ENCODE measurements at regions not wholly inside any gene's neighbourhood (a gene's known extent, or its start where the extent isn't known, plus 50 kb on each side); places are given as distances from the start of the nearest gene placed in this dataset.

- no peak overlapping the region for H3K4me3 ChIP-seq (ENCODE audit: low read depth in 1 of 2, low read length in 2 of 2)
- H3K9me3 ChIP-seq (ENCODE audit: control insufficient read depth in 1 of 2, low read length in 2 of 2), result no peaks in the 10 kb centered on the region
- no peaks in the 10 kb centered on the region for H3K4me1 ChIP-seq (ENCODE audit: control insufficient read depth in 1 of 2, insufficient read depth in 2 of 2, low read length in 2 of 2)
- no peak overlapping the region for H3K9ac ChIP-seq (ENCODE audit: low read depth in 1 of 2, low read length in 2 of 2)
- H3K27ac ChIP-seq (ENCODE audit: low read depth, low read length), result no peak overlapping the region
- H3K27me3 ChIP-seq (ENCODE audit: control insufficient read depth in 1 of 2, insufficient read depth in 2 of 2, low read length in 2 of 2), result no peaks in the 10 kb centered on the region
- no peaks in the 10 kb centered on the region for H3K36me3 ChIP-seq (ENCODE audit: control insufficient read depth in 1 of 2, insufficient read depth in 2 of 2, low read length in 2 of 2)
These were observed 284.3 kb upstream of the RASGEF1B start for GRCh38 chr4:81756042-81756441.

- Histone ChIP-seq H3K27ac (ENCODE audit: low read depth, low read length) (no peak overlapping the region), H3K9ac (ENCODE audit: low read depth in 1 of 2, low read length in 2 of 2) (no peak overlapping the region), H3K4me1 (ENCODE audit: control insufficient read depth in 1 of 2, insufficient read depth in 2 of 2, low read length in 2 of 2) (no peaks in the 10 kb centered on the region), H3K9me3 (ENCODE audit: control insufficient read depth in 1 of 2, low read length in 2 of 2) (no peaks in the 10 kb centered on the region), H3K36me3 (ENCODE audit: control insufficient read depth in 1 of 2, insufficient read depth in 2 of 2, low read length in 2 of 2) (no peaks in the 10 kb centered on the region), H3K27me3 (ENCODE audit: control insufficient read depth in 1 of 2, insufficient read depth in 2 of 2, low read length in 2 of 2) (no peaks in the 10 kb centered on the region), H3K4me3 (ENCODE audit: low read depth in 1 of 2, low read length in 2 of 2) (no peak overlapping the region)
These were observed 282.5 kb upstream of the RASGEF1B start for GRCh38 chr4:81754169-81754568.

- no peak overlapping the region for H3K4me3 ChIP-seq (ENCODE audit: low read depth in 1 of 2, low read length in 2 of 2)
- no peaks in the 10 kb centered on the region for H3K27me3 ChIP-seq (ENCODE audit: control insufficient read depth in 1 of 2, insufficient read depth in 2 of 2, low read length in 2 of 2)
- H3K36me3 ChIP-seq (ENCODE audit: control insufficient read depth in 1 of 2, insufficient read depth in 2 of 2, low read length in 2 of 2), result no peaks in the 10 kb centered on the region
- no peak overlapping the region for H3K9ac ChIP-seq (ENCODE audit: low read depth in 1 of 2, low read length in 2 of 2)
- peaks cover 0 to 6% of the 10 kb centered on the region in 2 donors for H3K4me1 ChIP-seq (ENCODE audit: control insufficient read depth in 1 of 2, insufficient read depth in 2 of 2, low read length in 2 of 2)
- no peak overlapping the region for H3K27ac ChIP-seq (ENCODE audit: low read depth, low read length)
- no peaks in the 10 kb centered on the region for H3K9me3 ChIP-seq (ENCODE audit: control insufficient read depth in 1 of 2, low read length in 2 of 2)
These were observed 280.0 kb upstream of the RASGEF1B start for GRCh38 chr4:81751531-81752289.

GRCh38 chr4:81747242-81747930 lies 275.7 kb upstream of the RASGEF1B start:
- H3K27me3 ChIP-seq (ENCODE audit: control insufficient read depth in 1 of 2, insufficient read depth in 2 of 2, low read length in 2 of 2), result no peaks in the 10 kb centered on the region
- H3K36me3 ChIP-seq (ENCODE audit: control insufficient read depth in 1 of 2, insufficient read depth in 2 of 2, low read length in 2 of 2), result no peaks in the 10 kb centered on the region
- H3K4me1 ChIP-seq (ENCODE audit: control insufficient read depth in 1 of 2, insufficient read depth in 2 of 2, low read length in 2 of 2), result peaks cover 0 to 6% of the 10 kb centered on the region in 2 donors
- no peak overlapping the region for H3K4me3 ChIP-seq (ENCODE audit: low read depth in 1 of 2, low read length in 2 of 2)
- no peak overlapping the region for H3K9ac ChIP-seq (ENCODE audit: low read depth in 1 of 2, low read length in 2 of 2)
- no peak overlapping the region for H3K27ac ChIP-seq (ENCODE audit: low read depth, low read length)
- no peaks in the 10 kb centered on the region for H3K9me3 ChIP-seq (ENCODE audit: control insufficient read depth in 1 of 2, low read length in 2 of 2)

GRCh38 chr4:81746773-81747172 lies 275.1 kb upstream of the RASGEF1B start:
- no peaks in the 10 kb centered on the region for H3K36me3 ChIP-seq (ENCODE audit: control insufficient read depth in 1 of 2, insufficient read depth in 2 of 2, low read length in 2 of 2)
- no peaks in the 10 kb centered on the region for H3K9me3 ChIP-seq (ENCODE audit: control insufficient read depth in 1 of 2, low read length in 2 of 2)
- H3K4me3 ChIP-seq (ENCODE audit: low read depth in 1 of 2, low read length in 2 of 2), result no peak overlapping the region
- H3K9ac ChIP-seq (ENCODE audit: low read depth in 1 of 2, low read length in 2 of 2), result no peak overlapping the region
- peaks cover 0 to 6% of the 10 kb centered on the region in 2 donors for H3K4me1 ChIP-seq (ENCODE audit: control insufficient read depth in 1 of 2, insufficient read depth in 2 of 2, low read length in 2 of 2)
- no peak overlapping the region for H3K27ac ChIP-seq (ENCODE audit: low read depth, low read length)
- no peaks in the 10 kb centered on the region for H3K27me3 ChIP-seq (ENCODE audit: control insufficient read depth in 1 of 2, insufficient read depth in 2 of 2, low read length in 2 of 2)

- Histone ChIP-seq H3K4me3 (ENCODE audit: low read depth in 1 of 2, low read length in 2 of 2) (no peak overlapping the region), H3K27ac (ENCODE audit: low read depth, low read length) (no peak overlapping the region), H3K36me3 (ENCODE audit: control insufficient read depth in 1 of 2, insufficient read depth in 2 of 2, low read length in 2 of 2) (no peaks in the 10 kb centered on the region), H3K4me1 (ENCODE audit: control insufficient read depth in 1 of 2, insufficient read depth in 2 of 2, low read length in 2 of 2) (peaks cover 0 to 6% of the 10 kb centered on the region in 2 donors), H3K9ac (ENCODE audit: low read depth in 1 of 2, low read length in 2 of 2) (no peak overlapping the region), H3K9me3 (ENCODE audit: control insufficient read depth in 1 of 2, low read length in 2 of 2) (no peaks in the 10 kb centered on the region), H3K27me3 (ENCODE audit: control insufficient read depth in 1 of 2, insufficient read depth in 2 of 2, low read length in 2 of 2) (no peaks in the 10 kb centered on the region)
These were observed 274.4 kb upstream of the RASGEF1B start for GRCh38 chr4:81746071-81746470.

GRCh38 chr4:81745050-81745449 lies 273.3 kb upstream of the RASGEF1B start:
- H3K27ac ChIP-seq (ENCODE audit: low read depth, low read length), result no peak overlapping the region
- H3K4me1 ChIP-seq (ENCODE audit: control insufficient read depth in 1 of 2, insufficient read depth in 2 of 2, low read length in 2 of 2), result peaks cover 0 to 6% of the 10 kb centered on the region in 2 donors
- H3K9ac ChIP-seq (ENCODE audit: low read depth in 1 of 2, low read length in 2 of 2), result no peak overlapping the region
- H3K36me3 ChIP-seq (ENCODE audit: control insufficient read depth in 1 of 2, insufficient read depth in 2 of 2, low read length in 2 of 2), result no peaks in the 10 kb centered on the region
- H3K27me3 ChIP-seq (ENCODE audit: control insufficient read depth in 1 of 2, insufficient read depth in 2 of 2, low read length in 2 of 2), result no peaks in the 10 kb centered on the region
- no peak overlapping the region for H3K4me3 ChIP-seq (ENCODE audit: low read depth in 1 of 2, low read length in 2 of 2)
- no peaks in the 10 kb centered on the region for H3K9me3 ChIP-seq (ENCODE audit: control insufficient read depth in 1 of 2, low read length in 2 of 2)

- Histone ChIP-seq H3K27ac (ENCODE audit: low read depth, low read length) (no peak overlapping the region), H3K4me3 (ENCODE audit: low read depth in 1 of 2, low read length in 2 of 2) (no peak overlapping the region), H3K36me3 (ENCODE audit: control insufficient read depth in 1 of 2, insufficient read depth in 2 of 2, low read length in 2 of 2) (no peaks in the 10 kb centered on the region), H3K9ac (ENCODE audit: low read depth in 1 of 2, low read length in 2 of 2) (no peak overlapping the region), H3K4me1 (ENCODE audit: control insufficient read depth in 1 of 2, insufficient read depth in 2 of 2, low read length in 2 of 2) (peaks cover 0 to 11% of the 10 kb centered on the region in 2 donors), H3K9me3 (ENCODE audit: control insufficient read depth in 1 of 2, low read length in 2 of 2) (no peaks in the 10 kb centered on the region), H3K27me3 (ENCODE audit: control insufficient read depth in 1 of 2, insufficient read depth in 2 of 2, low read length in 2 of 2) (no peaks in the 10 kb centered on the region)
These were observed 272.2 kb upstream of the RASGEF1B start for GRCh38 chr4:81743731-81744435.

GRCh38 chr4:81740487-81740886 lies 268.8 kb upstream of the RASGEF1B start:
- Histone ChIP-seq H3K27me3 (ENCODE audit: control insufficient read depth in 1 of 2, insufficient read depth in 2 of 2, low read length in 2 of 2) (no peaks in the 10 kb centered on the region), H3K4me3 (ENCODE audit: low read depth in 1 of 2, low read length in 2 of 2) (no peak overlapping the region), H3K4me1 (ENCODE audit: control insufficient read depth in 1 of 2, insufficient read depth in 2 of 2, low read length in 2 of 2) (peaks cover 0 to 12% of the 10 kb centered on the region in 2 donors), H3K36me3 (ENCODE audit: control insufficient read depth in 1 of 2, insufficient read depth in 2 of 2, low read length in 2 of 2) (no peaks in the 10 kb centered on the region), H3K9me3 (ENCODE audit: control insufficient read depth in 1 of 2, low read length in 2 of 2) (no peaks in the 10 kb centered on the region), H3K9ac (ENCODE audit: low read depth in 1 of 2, low read length in 2 of 2) (no peak overlapping the region), H3K27ac (ENCODE audit: low read depth, low read length) (no peak overlapping the region)

GRCh38 chr4:81738891-81739290 lies 267.2 kb upstream of the RASGEF1B start:
- no peak overlapping the region for H3K4me3 ChIP-seq (ENCODE audit: low read depth in 1 of 2, low read length in 2 of 2)
- H3K27ac ChIP-seq (ENCODE audit: low read depth, low read length), result no peak overlapping the region
- H3K4me1 ChIP-seq (ENCODE audit: control insufficient read depth in 1 of 2, insufficient read depth in 2 of 2, low read length in 2 of 2), result peaks cover 0 to 12% of the 10 kb centered on the region in 2 donors
- H3K27me3 ChIP-seq (ENCODE audit: control insufficient read depth in 1 of 2, insufficient read depth in 2 of 2, low read length in 2 of 2), result no peaks in the 10 kb centered on the region
- H3K9me3 ChIP-seq (ENCODE audit: control insufficient read depth in 1 of 2, low read length in 2 of 2), result no peaks in the 10 kb centered on the region
- H3K9ac ChIP-seq (ENCODE audit: low read depth in 1 of 2, low read length in 2 of 2), result no peak overlapping the region
- H3K36me3 ChIP-seq (ENCODE audit: control insufficient read depth in 1 of 2, insufficient read depth in 2 of 2, low read length in 2 of 2), result no peaks in the 10 kb centered on the region

Data from duodenal mucosa (tissue), 2 donors.